ENCODE measurements at regions not wholly inside any gene's neighbourhood (a gene's known extent, or its start where the extent isn't known, plus 50 kb on each side); places are given as distances from the start of the nearest gene placed in this dataset.

- TF ChIP-seq POLR2A (IDR thresholded peaks at IDR 0.05) (no peak), CTCF (IDR thresholded peaks at IDR 0.05) (no peak)
Measured at GRCh38 chr2:22213237-22213636, 1089.5 kb downstream of the TDRD15 start.

Measured in vagina (tissue), 2 donors.